ENCODE measurements at regions not wholly inside any gene's neighbourhood (a gene's known extent, or its start where the extent isn't known, plus 50 kb on each side); places are given as distances from the start of the nearest gene placed in this dataset.

DNA sequence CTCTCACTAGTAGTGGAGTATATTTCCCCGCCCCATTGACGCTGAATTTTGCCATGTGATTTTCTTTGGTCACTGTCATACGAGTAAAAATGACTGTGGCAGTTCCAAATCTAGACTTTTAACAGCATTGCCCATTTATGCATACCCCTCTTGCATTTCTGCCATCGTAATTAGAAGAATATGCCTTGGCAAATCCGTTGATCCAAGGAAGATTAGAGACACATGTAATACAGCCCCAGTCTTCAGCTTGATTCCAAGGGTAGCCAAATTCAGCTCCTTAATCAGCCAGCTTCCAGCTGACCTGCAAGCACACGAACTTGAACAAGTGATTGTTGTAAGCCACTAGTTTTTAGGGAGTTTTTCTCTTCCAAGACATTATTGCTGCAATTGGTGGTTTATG is 290.3 kb upstream of the ADAMTS5 start:
- DNase-seq (ENCODE audit: low spot score) = no peak

DNA sequence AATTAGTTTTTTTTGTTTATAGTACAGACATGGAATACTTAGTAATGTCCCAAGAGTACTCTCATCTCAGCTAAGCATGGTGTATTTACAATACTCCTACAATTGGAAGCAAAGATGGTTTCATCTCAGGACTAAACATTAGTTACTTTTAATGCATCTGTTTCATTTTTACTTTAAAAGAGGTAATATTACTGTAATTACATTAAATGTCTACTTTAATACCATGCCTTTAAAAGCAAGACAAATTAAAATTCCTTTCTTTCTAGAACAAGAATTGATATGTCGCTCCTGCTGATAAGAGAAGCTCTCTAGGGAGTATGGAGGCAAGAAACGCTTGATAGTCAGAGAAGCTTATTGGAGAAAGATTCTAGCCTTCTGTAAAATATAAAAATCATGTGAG is 284.9 kb upstream of the ADAMTS5 start:
- no peak for DNase-seq (ENCODE audit: low spot score)

GRCh38 chr21:27250366-27250765 is 283.5 kb upstream of the ADAMTS5 start:
- DNase-seq (ENCODE audit: low spot score) = no peak

GRCh38 chr21:27248814-27249213 is 281.9 kb upstream of the ADAMTS5 start:
- DNase-seq (ENCODE audit: low spot score) = no peak

- DNase-seq (ENCODE audit: low spot score) = peak; percentile 6
Measured at GRCh38 chr21:27246741-27247140, 279.9 kb upstream of the ADAMTS5 start.

DNA sequence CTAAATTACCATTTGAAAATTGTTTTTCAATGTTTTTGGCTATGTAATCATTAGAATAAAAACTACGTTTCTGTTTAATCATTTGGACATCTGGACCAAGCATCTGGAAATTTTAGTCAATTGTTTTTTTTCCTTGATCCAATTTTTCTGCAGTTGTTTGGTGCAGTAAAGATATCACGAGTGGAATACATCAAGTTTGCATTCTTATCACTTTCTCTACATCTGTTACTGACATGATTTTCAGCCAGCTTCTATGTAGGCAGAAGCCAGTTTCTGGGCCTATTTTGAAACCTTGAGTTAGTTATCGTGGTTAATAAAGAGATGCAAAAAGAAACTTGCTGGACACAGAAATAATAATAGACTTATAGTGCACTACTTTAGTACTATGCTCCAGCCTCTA is 277.9 kb upstream of the ADAMTS5 start:
- DNase-seq (ENCODE audit: low spot score) = no peak

GRCh38 chr21:27244352-27244751 is 277.5 kb upstream of the ADAMTS5 start:
- no peak for DNase-seq (ENCODE audit: low spot score)

GRCh38 chr21:27240839-27241238 is 274.0 kb upstream of the ADAMTS5 start:
- no peak for DNase-seq (ENCODE audit: low spot score)

DNA sequence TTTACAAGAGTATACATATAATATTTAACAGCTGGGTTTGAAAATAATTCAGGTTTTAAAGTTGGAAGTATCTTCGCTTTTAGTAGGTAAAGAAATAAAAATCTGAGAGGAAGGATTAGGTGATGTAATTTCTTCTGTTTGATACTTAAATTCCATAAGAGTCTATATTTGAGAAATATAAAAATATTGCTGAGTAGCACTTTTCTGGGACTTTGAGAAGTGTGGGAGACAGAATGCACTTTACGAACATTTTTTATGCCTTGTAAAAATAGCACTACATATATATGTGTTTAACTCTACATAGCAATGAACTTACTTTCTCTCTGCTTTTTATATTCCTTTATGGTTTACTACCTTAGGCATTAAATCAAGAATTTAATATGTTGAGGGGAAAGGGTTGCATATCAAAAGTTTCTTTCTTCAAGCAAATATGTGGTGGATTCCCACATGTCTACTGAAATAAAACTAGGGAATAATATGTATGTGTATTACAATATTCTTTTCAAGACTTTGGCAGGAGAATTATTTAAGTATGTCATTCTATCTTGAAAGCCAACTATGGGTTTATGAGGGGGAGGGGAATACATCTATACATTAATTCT is 266.7 kb upstream of the ADAMTS5 start:
- no peak for DNase-seq (ENCODE audit: low spot score)

- no peak for DNase-seq (ENCODE audit: low spot score)
Measured at GRCh38 chr21:27225940-27226339, 259.1 kb upstream of the ADAMTS5 start.

DNA sequence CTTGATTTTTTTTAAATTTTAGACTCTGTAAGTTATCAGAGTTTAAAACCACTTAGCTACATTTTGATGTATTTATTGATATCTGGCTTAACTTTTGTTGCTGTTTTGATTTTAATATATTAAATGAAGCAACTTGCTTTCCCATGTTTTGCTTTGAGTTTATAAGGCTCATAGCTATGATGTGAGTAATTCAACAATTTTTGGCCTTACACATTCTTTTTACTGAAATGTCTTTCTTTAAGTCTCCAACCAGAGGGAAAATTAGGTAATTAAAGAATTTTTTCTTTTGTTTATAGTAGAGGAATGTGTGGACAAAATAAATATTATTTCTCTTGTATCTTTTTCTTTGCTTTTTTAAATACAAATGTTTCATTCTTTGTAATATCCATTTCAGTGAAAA is 258.3 kb upstream of the ADAMTS5 start:
- no peak for DNase-seq (ENCODE audit: low spot score)

- no peak for DNase-seq (ENCODE audit: low spot score)
Measured at GRCh38 chr21:27224169-27224568, 257.3 kb upstream of the ADAMTS5 start.

DNA sequence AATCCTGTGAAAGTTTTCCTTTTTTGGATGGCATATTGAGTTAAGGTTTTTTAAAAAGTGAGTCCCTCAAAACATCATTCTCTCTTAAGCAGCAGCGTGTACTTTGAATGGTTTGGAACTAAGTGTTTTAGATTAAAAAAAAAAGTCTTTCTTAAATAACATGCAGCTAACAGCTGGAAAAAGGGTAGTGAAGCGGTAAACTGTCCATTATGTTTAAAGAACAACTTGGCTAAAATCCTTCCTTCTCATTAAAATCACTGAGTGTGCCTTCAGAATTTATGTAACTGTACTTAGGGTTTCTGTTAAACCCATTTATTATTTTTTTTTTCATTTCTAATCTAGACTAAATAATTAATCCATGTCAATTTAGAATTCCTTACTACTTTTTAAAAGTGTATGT is 254.2 kb upstream of the ADAMTS5 start:
- DNase-seq (ENCODE audit: low spot score) = no peak

GRCh38 chr21:27220416-27220815 is 253.5 kb upstream of the ADAMTS5 start:
- DNase-seq (ENCODE audit: low spot score) = no peak

GRCh38 chr21:27219068-27219467 is 252.2 kb upstream of the ADAMTS5 start:
- no peak for DNase-seq (ENCODE audit: low spot score)

- no peak for DNase-seq (ENCODE audit: low spot score)
Measured at GRCh38 chr21:27213303-27213702, 246.4 kb upstream of the ADAMTS5 start.

GRCh38 chr21:27212441-27212840 is 245.6 kb upstream of the ADAMTS5 start:
- no peak for DNase-seq (ENCODE audit: low spot score)

GRCh38 chr21:27209546-27209945 is 242.7 kb upstream of the ADAMTS5 start:
- DNase-seq (ENCODE audit: low spot score) = no peak

- DNase-seq (ENCODE audit: low spot score) = peak; percentile 6
Measured at GRCh38 chr21:27206368-27206982, 239.6 kb upstream of the ADAMTS5 start.

DNA sequence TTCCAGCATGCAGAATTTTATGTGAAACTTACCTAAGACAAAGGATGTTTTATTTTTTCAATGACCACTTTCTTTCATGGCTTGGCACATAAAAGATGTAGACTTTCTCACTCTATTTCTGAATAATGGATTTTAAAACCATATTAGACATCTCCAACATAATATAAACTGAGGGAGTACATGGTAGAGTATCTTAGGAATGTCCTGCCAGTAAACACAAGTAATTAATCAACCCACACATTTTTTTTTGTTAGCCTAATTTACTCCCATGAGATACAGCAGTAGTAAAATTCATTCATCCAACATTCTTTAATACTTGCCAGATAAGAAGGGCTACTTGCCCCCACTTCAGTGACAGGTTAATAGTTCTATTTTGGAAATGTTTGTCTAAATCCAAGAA is 235.4 kb upstream of the ADAMTS5 start:
- DNase-seq (ENCODE audit: low spot score) = no peak

DNA sequence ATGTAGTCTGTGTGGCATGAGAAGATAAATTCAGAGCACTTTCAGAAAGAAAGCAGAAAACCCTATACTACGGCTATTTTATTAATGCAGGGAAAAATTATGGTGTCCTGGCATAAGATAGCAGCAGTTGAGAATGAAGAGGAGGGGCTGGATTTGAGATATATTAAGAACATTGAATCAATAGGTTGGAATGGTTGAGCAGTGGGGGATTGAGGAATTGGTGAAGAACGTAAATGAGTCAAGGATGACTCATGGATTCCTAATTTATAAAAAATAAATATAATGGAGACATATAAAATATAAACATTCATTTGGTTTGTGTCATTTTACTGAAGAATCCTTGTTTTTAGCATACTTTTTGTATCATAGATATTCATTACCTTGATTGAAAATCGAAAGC is 234.3 kb upstream of the ADAMTS5 start:
- DNase-seq (ENCODE audit: low spot score) = peak; percentile 4

DNA sequence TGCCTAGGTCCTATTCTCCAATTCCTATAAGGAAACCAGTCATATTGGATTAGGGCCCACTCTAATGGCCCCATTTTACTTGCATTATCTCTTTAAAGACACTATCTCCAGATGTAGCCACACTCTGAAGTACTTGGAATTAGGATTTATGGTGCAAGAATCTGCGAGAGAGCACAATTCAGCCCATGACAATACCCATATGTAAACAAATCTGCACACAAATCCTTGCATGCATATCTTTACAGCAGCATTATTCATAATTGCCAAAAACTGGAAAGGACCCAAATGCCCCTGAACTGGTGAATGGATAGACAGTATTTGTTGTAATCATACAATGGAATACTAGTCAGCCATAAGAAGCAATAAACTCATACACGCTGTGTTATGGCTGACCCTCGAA is 229.8 kb upstream of the ADAMTS5 start:
- DNase-seq (ENCODE audit: low spot score) = no peak

DNA sequence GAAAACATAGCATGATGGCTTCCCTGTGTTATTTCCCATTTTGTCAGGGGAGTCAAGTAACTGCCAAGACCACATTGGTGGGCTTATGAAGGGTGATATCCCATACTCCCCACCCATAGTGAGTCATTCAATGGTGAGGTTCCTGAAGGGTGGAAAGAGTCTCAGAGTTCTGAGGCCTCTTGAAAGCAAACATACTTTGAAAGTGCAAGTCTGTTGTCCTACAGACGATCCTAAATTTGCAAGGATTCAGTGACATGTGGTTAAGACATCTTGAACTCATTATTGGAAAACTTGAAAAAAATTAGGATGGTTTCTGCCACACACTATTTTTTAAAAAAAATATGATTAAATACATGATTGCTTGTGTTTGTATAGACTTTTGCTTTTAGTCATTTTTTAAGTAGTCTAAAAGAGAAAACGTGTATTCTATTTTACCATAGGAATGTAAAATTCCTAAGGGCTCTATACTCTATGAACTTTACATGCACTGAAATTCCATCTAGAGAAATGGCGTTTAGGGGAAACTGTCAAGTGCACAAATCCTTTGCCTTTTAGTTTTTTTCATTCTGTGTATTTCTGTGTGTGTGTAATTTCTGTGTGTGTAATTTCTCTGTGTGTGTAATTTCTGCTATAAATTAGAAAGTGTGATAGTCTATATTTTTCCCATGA is 225.5 kb upstream of the ADAMTS5 start:
- no peak for DNase-seq (ENCODE audit: low spot score)

DNA sequence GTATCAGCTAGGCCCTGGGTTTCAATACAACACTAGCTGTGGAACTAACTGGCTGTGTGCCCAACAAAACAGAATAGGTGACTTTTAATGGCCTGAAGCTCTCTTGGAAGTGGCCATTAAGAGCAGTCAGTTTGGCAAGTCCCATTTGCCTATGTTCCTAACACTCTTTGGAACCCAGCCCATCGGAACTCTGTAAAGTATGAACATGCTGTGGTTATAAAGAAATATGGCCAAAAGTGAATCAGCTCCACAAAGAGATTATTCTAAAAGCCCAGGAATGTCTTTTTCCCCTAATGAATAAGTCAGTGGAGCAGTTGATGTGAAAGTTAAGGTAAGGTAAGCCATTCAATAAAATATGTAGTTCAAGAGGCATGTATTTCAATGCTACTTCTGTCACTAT is 223.7 kb upstream of the ADAMTS5 start:
- no peak for DNase-seq (ENCODE audit: low spot score)

Data from hepatic stellate cell (primary cell).